ENCODE measurements at regions not wholly inside any gene's neighbourhood (a gene's known extent, or its start where the extent isn't known, plus 50 kb on each side); places are given as distances from the start of the nearest gene placed in this dataset.
A peak's percentile ranks its signal among the peaks of the same experiment; 100 is the strongest.

DNA sequence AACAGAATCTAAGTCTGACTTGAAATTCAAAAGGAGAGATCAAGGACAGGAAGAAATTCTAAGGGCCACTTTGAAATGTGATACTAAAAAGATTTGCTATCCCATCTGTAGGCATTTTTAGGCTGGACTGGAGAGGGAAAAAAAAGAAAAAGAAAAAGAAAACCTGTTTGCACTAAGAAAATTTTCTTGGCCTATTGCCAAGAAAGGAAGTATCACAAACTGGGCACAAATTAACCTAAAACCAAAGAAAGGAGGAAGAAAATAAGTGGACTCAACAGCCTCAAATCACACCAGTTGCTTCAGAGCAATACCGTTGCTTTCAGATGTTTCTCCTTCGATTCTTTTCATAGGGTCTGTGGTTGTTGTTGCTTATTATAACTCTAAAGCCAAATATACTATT lies 287.9 kb upstream of the VRK2 start:
- H3K4me3 ChIP-seq (ENCODE audit: low read depth, low read length) = no peak overlapping the region

DNA sequence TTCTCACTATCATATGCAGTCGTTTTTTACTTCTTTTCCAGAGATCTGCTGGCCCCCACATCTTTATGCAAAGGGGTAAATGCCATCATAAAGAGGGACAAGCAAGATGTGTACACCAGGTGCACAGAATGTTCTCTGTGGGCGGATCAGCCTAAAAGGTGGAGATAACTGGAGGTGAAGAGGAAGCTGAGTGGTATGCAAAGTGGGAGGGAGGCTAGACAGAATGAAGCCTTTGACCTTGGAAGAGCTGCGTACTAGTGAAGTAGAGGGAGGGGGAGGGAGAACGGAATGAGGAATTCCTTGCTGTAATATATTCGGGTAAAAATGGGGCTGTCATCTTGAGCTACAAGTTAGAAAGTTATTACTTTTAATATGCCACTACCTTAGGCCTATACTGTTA lies 287.5 kb upstream of the VRK2 start:
- TF ChIP-seq, protein P1, sequence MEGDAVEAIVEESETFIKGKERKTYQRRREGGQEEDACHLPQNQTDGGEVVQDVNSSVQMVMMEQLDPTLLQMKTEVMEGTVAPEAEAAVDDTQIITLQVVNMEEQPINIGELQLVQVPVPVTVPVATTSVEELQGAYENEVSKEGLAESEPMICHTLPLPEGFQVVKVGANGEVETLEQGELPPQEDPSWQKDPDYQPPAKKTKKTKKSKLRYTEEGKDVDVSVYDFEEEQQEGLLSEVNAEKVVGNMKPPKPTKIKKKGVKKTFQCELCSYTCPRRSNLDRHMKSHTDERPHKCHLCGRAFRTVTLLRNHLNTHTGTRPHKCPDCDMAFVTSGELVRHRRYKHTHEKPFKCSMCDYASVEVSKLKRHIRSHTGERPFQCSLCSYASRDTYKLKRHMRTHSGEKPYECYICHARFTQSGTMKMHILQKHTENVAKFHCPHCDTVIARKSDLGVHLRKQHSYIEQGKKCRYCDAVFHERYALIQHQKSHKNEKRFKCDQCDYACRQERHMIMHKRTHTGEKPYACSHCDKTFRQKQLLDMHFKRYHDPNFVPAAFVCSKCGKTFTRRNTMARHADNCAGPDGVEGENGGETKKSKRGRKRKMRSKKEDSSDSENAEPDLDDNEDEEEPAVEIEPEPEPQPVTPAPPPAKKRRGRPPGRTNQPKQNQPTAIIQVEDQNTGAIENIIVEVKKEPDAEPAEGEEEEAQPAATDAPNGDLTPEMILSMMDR (IDR thresholded peaks at IDR 0.05; ENCODE audit: low read depth, low read length) = no peak
- H3K4me3 ChIP-seq (ENCODE audit: low read depth, low read length) = no peak overlapping the region

More for the DNA sequence above, 287.9 kb upstream of the VRK2 start:
- TF ChIP-seq, protein P1 (IDR thresholded peaks at IDR 0.05; ENCODE audit: low read depth, low read length) = no peak

DNA sequence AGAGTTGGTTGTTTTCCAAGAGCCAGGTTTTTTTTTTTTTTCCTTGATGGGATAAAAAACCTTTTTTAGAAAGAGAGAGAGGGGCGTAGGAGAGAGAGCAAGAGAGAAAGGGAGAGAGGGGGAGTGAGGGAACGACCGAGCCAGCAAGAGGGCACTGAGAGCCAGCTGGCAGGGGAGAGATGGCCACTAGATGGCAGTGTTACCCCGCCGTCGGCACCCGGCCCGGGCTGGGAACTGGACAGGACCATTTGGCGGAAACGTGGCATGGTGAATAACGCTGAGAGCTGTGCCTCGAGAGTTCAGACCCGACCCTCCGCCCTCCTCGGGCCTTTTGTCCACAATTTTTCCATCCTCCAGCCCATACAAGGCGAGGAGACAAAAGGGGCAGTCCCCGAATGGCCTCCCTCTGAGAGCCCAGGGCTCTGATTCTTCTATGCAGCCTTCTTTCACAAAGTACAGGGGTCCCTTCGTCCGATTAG lies 286.7 kb upstream of the VRK2 start:
- TF ChIP-seq, protein P1 (IDR thresholded peaks at IDR 0.05; ENCODE audit: low read depth, low read length) = peak; percentile 87
- peak overlapping the region; percentile 14; the same call in 1 of the 2 replicates for H3K4me3 ChIP-seq (ENCODE audit: low read depth, low read length)

DNA sequence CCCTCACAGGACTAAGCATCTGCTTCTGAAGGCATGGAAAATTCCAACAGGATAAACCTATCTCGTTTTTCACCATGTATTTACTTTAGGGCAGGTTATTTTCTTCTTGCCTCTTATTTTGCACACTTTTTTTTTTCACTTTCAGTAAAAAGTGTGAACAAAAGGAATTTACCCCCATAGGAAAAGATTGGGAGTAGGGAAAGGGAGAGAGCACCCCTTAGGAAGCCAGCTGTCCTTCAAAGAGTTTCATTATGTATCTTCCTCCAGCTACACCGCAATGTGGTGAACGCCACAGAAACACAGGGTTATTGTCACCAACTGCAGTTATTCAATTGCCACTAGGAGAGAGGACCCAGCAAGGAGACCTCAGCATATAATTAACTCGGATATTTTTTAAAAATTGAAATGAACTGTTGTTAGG lies 286.2 kb upstream of the VRK2 start:
- TF ChIP-seq, protein P1 (IDR thresholded peaks at IDR 0.05; ENCODE audit: low read depth, low read length) = no peak
- no peak overlapping the region for H3K4me3 ChIP-seq (ENCODE audit: low read depth, low read length)

DNA sequence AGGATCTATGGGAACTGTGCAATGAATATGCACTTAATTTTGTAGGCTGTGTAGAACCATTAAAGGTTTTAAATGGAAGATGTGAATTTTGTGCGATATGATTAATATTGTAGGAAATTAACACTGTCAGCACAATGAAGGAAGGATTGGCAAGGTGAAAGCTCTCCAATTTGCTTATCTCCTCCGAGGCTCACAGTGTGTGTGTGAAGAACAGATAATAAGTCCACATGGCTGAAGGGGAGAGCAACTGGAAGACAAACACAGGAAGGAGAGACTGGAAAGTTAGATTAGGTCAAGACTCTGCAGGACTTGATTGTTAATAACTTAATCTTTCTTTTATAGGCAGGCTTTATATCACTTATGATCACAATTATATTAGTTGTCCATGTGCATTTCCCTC lies 269.7 kb upstream of the VRK2 start:
- H3K4me3 ChIP-seq (ENCODE audit: low read depth, low read length) = no peak overlapping the region
- TF ChIP-seq, protein P1 (IDR thresholded peaks at IDR 0.05; ENCODE audit: low read depth, low read length) = no peak

DNA sequence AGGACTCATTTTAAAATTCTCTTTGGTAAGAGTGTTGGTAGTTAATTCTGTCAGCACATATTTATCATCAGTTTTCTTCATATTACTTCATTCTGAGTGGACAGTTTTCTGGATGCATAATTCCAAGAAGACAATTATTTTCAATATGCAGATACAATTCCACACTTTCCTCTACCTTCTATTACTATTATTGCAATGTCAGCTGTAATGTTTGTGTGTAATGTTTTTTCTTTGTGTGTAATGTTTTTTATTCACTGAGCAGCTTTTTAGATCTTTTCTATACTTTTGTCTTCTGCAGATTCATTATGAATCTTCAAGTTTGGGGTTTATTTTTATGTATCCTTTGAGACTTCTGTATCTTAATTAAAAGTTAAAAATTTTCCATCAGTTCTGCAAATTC lies 264.0 kb upstream of the VRK2 start:
- TF ChIP-seq, protein P1 (IDR thresholded peaks at IDR 0.05; ENCODE audit: low read depth, low read length) = no peak
- no peak overlapping the region for H3K4me3 ChIP-seq (ENCODE audit: low read depth, low read length)

DNA sequence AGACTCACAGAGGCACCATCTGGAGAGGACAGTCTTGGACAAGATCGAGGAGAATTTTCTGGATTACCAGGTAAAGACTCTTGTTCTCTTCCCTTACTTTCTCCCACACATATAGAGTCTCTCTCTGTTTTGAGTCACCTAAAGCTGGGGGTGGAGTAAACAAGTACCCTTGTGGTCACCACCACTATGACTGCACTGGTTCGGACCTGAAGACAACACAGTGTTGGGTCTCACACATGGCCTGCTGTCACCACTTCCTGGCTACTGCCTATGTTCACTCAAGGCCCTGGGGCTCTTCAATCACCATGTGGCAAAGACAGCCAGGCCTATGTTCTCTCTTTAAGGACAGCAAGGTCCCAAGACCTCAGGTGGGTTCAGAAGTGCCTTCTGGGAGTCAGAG lies 253.3 kb upstream of the VRK2 start:
- H3K4me3 ChIP-seq (ENCODE audit: low read depth, low read length) = no peak overlapping the region
- TF ChIP-seq, protein P1 (IDR thresholded peaks at IDR 0.05; ENCODE audit: low read depth, low read length) = no peak
